LNCAP (cell line): ENCODE measurements at regions not wholly inside any gene's neighbourhood (a gene's known extent, or its start where the extent isn't known, plus 50 kb on each side); places are given as distances from the start of the nearest gene placed in this dataset.

ENCODE experiments used
- CTCF ChIP-seq: fragments of 450-650 bp; IDR thresholded peaks from 2 replicates; pipeline ENCODE4 v1.5.1; 2017; ENCODE audit warnings: mild to moderate bottlenecking

- no peak for TF ChIP-seq CTCF
Measured at GRCh38 chr9:91044354-91044753, 242.7 kb downstream of the SYK start.

GRCh38 chr9:91045041-91045440 lies 243.4 kb downstream of the SYK start:
- TF ChIP-seq CTCF: no peak

- TF ChIP-seq CTCF: no peak
Measured at GRCh38 chr9:91047529-91047928, 245.9 kb downstream of the SYK start.

- no peak for TF ChIP-seq CTCF
Measured at GRCh38 chr9:91047993-91048607, 246.5 kb downstream of the SYK start.

GRCh38 chr9:91048749-91049148 lies 247.1 kb downstream of the SYK start:
- no peak for TF ChIP-seq CTCF

- TF ChIP-seq CTCF: no peak
Measured at GRCh38 chr9:91053824-91054223, 252.2 kb downstream of the SYK start.

GRCh38 chr9:91055845-91056244 lies 254.2 kb downstream of the SYK start:
- no peak for TF ChIP-seq CTCF

GRCh38 chr9:91056486-91056885 lies 254.9 kb downstream of the SYK start:
- TF ChIP-seq CTCF: no peak
